A673 (cell line): ENCODE measurements at regions not wholly inside any gene's neighbourhood (a gene's known extent, or its start where the extent isn't known, plus 50 kb on each side); places are given as distances from the start of the nearest gene placed in this dataset.
A peak's percentile ranks its signal among the peaks of the same experiment; 100 is the strongest.

Experiments used
- BruUV-seq: library from RNA; stranded (reverse); fragments of 400-500 nt; replicated peaks from 2 replicates; lab custom pipeline; 2021; lab: Mats Ljungman, UMichigan
- CTCF ChIA-PET: fragments of 300-600 bp; sonication (Branson Sonifier 250); formaldehyde crosslinking; loops from one replicate; lab custom pipeline; 2022; ENCODE audit warnings: antibody characterized with exemption; lab: Charles Lee
- POLR2A ChIA-PET: fragments of 300-600 bp; sonication (Branson Sonifier 250); formaldehyde crosslinking; loops from one replicate; lab custom pipeline; 2022; ENCODE audit warnings: antibody characterized with exemption; ENCODE audit not compliant: low non-redundant PET; lab: Charles Lee
- DNase-seq: peaks from one replicate; pipeline ENCODE4 v3.0.0-alpha.2; 2015; ENCODE audit warnings: low spot score
- H3K27ac ChIP-seq: fragments of 200-600 bp; sonication (generic); 2 replicates; pipeline ENCODE4 v1.5.1; 2016; ENCODE audit warnings: mixed run types, low read depth, mild to moderate bottlenecking, mixed read lengths, antibody characterized with exemption, low read length; ENCODE audit not compliant: poor library complexity, severe bottlenecking
- H3K27me3 ChIP-seq: fragments of 200-600 bp; sonication (generic); replicated peaks from 2 replicates; pipeline ENCODE4 v1.6.1; 2017; ENCODE audit warnings: mixed run types, low read depth, mild to moderate bottlenecking, mixed read lengths, antibody characterized with exemption, low read length; ENCODE audit not compliant: insufficient read depth, poor library complexity
- H3K36me3 ChIP-seq: fragments of 200-600 bp; sonication (generic); 2 replicates; pipeline ENCODE4 v1.6.1; 2016; ENCODE audit warnings: mixed run types, mild to moderate bottlenecking, mixed read lengths, antibody characterized with exemption, low read length; ENCODE audit not compliant: insufficient read depth, poor library complexity, severe bottlenecking
- H3K4me1 ChIP-seq: fragments of 200-600 bp; sonication (generic); 2 replicates; pipeline ENCODE4 v1.6.1; 2017; ENCODE audit warnings: mixed run types, mild to moderate bottlenecking, mixed read lengths, antibody characterized with exemption, low read length; ENCODE audit not compliant: insufficient read depth, poor library complexity, severe bottlenecking
- H3K4me3 ChIP-seq: fragments of 200-600 bp; sonication (generic); 2 replicates; pipeline ENCODE4 v1.5.1; 2016; ENCODE audit warnings: low read depth, mixed run types, mild to moderate bottlenecking, mixed read lengths, low read length; ENCODE audit not compliant: poor library complexity, severe bottlenecking
- H3K9me3 ChIP-seq: fragments of 200-600 bp; sonication (generic); 2 replicates; pipeline ENCODE4 v1.6.1; 2016; ENCODE audit warnings: mixed run types, low read depth, mild to moderate bottlenecking, mixed read lengths, antibody characterized with exemption, low read length; ENCODE audit not compliant: poor library complexity, severe bottlenecking
- EZH2 ChIP-seq: fragments of 200-600 bp; sonication (generic); IDR thresholded peaks from 2 replicates; pipeline ENCODE4 v1.6.1; 2017; ENCODE audit warnings: borderline replicate concordance, low read depth, mild to moderate bottlenecking, mixed read lengths, antibody characterized with exemption, low read length; ENCODE audit not compliant: poor library complexity, severe bottlenecking
- intact Hi-C: fragments of 100-400 bp; cut with micrococcal nuclease; formaldehyde crosslinking; loops from one replicate; pipeline ENCODE4 v1.10.0; 2022; ENCODE audit not compliant: unreplicated experiment
- TF ChIP-seq, protein P1 (sequence below): fragments of 300-800, 200-600 bp; sonication (generic); conservative IDR thresholded peaks from 2 replicates; pipeline ENCODE4 v1.5.1; 2017; ENCODE audit warnings: low read depth, mild to moderate bottlenecking, antibody characterized with exemption, low read length, moderate library complexity, mixed read lengths

DNA sequence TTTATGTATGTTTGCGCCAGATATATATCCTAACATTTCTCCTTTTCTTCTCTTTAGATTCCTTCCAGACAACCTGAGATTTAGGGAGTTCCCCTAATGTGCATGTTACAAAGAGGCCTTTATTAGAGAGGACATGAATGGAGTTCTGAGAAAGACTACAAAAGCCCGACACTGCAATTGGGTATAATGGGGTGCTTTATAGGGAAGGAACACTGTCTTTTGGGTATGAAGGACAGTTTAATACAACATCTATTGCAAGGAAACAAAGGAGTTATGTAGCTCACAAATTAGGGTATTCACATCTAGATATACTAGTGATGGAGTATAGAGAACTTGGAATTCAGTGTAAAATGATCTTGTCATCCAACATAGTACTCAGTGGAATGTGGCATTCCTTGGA is 383.8 kb downstream of the FIGN start:
- no peaks in the 10 kb centered on the region for H3K9me3 ChIP-seq
- ChIA-PET POLR2A (no interaction called here), CTCF (no interaction called here)
- H3K4me3 ChIP-seq, result no peak overlapping the region
- no TSS peak for BruUV-seq
- H3K27ac ChIP-seq, result no peak overlapping the region
- no peak for DNase-seq
- intact Hi-C loops, result no loop called here
- H3K27me3 ChIP-seq, result no peaks in the 10 kb centered on the region
- peaks cover 3% of the 10 kb centered on the region for H3K4me1 ChIP-seq
- no peaks in the 10 kb centered on the region for H3K36me3 ChIP-seq
- TF ChIP-seq EZH2, result no peak
- TF ChIP-seq, protein P1, sequence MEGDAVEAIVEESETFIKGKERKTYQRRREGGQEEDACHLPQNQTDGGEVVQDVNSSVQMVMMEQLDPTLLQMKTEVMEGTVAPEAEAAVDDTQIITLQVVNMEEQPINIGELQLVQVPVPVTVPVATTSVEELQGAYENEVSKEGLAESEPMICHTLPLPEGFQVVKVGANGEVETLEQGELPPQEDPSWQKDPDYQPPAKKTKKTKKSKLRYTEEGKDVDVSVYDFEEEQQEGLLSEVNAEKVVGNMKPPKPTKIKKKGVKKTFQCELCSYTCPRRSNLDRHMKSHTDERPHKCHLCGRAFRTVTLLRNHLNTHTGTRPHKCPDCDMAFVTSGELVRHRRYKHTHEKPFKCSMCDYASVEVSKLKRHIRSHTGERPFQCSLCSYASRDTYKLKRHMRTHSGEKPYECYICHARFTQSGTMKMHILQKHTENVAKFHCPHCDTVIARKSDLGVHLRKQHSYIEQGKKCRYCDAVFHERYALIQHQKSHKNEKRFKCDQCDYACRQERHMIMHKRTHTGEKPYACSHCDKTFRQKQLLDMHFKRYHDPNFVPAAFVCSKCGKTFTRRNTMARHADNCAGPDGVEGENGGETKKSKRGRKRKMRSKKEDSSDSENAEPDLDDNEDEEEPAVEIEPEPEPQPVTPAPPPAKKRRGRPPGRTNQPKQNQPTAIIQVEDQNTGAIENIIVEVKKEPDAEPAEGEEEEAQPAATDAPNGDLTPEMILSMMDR, result no peak

DNA sequence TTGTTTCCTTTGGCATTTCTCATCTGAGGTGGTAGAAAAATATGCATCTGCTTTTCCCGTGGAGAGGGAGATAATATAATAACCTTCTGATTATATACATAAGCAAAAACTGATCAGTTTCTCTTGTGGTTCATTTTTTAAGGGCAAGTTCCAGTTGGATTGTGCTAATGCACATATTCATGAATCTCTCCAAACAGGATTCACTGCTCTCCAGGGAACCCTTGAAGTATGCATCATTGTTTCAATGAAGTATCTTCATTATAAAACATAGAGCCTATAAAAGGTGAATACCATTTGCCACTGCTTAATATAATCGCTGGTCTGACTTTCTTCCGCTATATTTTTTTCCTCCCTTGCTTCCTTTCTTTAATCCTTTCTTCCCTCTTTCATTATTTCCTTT is 384.7 kb downstream of the FIGN start:
- no TSS peak for BruUV-seq
- TF ChIP-seq, protein P1, result no peak
- TF ChIP-seq EZH2, result no peak
- no peaks in the 10 kb centered on the region for H3K36me3 ChIP-seq
- CTCF ChIA-PET, result no interaction called here
- H3K4me1 ChIP-seq, result peaks cover 3% of the 10 kb centered on the region
- no peak overlapping the region for H3K4me3 ChIP-seq
- no peaks in the 10 kb centered on the region for H3K9me3 ChIP-seq
- intact Hi-C loops, result no loop called here
- DNase-seq, result peak; percentile 3
- no peak overlapping the region for H3K27ac ChIP-seq
- no peaks in the 10 kb centered on the region for H3K27me3 ChIP-seq
- POLR2A ChIA-PET, result no interaction called here

DNA sequence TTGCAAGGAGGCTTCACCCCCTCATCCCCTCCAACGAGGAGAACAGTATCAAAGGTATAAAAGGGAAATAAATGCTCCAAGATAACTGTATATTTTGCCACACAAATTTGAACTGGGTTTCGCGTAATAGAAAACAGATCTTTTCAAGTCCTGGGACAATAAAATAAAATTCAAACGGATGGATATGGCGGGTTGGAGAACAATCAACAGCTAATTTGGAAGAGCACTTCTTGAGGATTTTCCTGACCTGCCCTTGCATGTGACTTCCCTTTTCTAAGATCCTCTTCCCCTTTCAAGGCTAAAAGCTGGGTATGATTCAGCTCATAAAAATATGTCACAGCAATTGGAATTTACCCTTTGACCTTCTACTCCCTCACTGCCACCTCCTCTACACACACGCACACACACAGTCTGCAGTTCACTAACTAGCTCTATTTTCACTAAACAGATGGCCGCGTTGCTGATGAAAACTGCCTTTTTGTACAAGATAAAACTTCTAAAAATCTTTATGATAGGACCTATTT is 386.9 kb downstream of the FIGN start:
- Histone ChIP-seq H3K9me3 (no peaks in the 10 kb centered on the region), H3K36me3 (no peaks in the 10 kb centered on the region), H3K4me1 (peaks cover 3% of the 10 kb centered on the region), H3K27me3 (no peaks in the 10 kb centered on the region), H3K4me3 (no peak overlapping the region), H3K27ac (no peak overlapping the region)
- intact Hi-C loops, result loop anchor here (5.0 to 10.0 kb wide), 5 partner anchors 263 to 1136 kb away; no protein-coding TSS in a partner anchor
- no peak for TF ChIP-seq EZH2
- TF ChIP-seq, protein P1, result no peak
- no TSS peak for BruUV-seq
- ChIA-PET POLR2A (no interaction called here), CTCF (interaction anchor here (0.9 kb wide), 1 partner anchor 1147 kb away, joined by 3 read pairs; no protein-coding TSS in a partner anchor)
- DNase-seq, result peak; percentile 34
